HG02623 (cell line): ENCODE measurements at regions not wholly inside any gene's neighbourhood (a gene's known extent, or its start where the extent isn't known, plus 50 kb on each side); places are given as distances from the start of the nearest gene placed in this dataset.
"Not testable (repeated sequence)": the region's sequence is repeated elsewhere in the genome, so short reads cannot be mapped to it uniquely, and the experiment has no call there.

Experiments
- ATAC-seq: cut with Tn5 transposase; IDR thresholded peaks from one replicate; pipeline ENCODE4 v1.9.1; 2021; ENCODE audit warnings: moderate library complexity; ENCODE audit not compliant: unreplicated experiment

- ATAC-seq = no peak
Measured at GRCh38 chr18:51248685-51249084, 51.2 kb upstream of the MEX3C start.

- no peak for ATAC-seq
Measured at GRCh38 chr18:51250006-51250405, 52.5 kb upstream of the MEX3C start.

GRCh38 chr18:51250458-51251024 lies 53.1 kb upstream of the MEX3C start:
- no peak for ATAC-seq

- peak; percentile 98 for ATAC-seq
Measured at GRCh38 chr18:51251625-51252024, 54.1 kb upstream of the MEX3C start.

- ATAC-seq = no peak
Measured at GRCh38 chr18:51253476-51253875, 56.0 kb upstream of the MEX3C start.

- no peak for ATAC-seq
Measured at GRCh38 chr18:51255693-51256092, 58.2 kb upstream of the MEX3C start.

GRCh38 chr18:51257150-51257549 lies 59.7 kb upstream of the MEX3C start:
- ATAC-seq = no peak

GRCh38 chr18:51260118-51260517 lies 62.6 kb upstream of the MEX3C start:
- no peak for ATAC-seq

GRCh38 chr18:51266077-51266476 lies 68.6 kb upstream of the MEX3C start:
- ATAC-seq = not testable (repeated sequence)

GRCh38 chr18:51266773-51267172 lies 69.3 kb upstream of the MEX3C start:
- ATAC-seq = no peak

GRCh38 chr18:51273437-51273836 lies 76.0 kb upstream of the MEX3C start:
- ATAC-seq = no peak

GRCh38 chr18:51275712-51276476 lies 78.4 kb upstream of the MEX3C start:
- no peak for ATAC-seq

GRCh38 chr18:51278045-51278649 lies 80.7 kb upstream of the MEX3C start:
- no peak for ATAC-seq

GRCh38 chr18:51279367-51279984 lies 82.0 kb upstream of the MEX3C start:
- no peak for ATAC-seq

GRCh38 chr18:51287818-51288508 lies 90.5 kb upstream of the MEX3C start:
- no peak for ATAC-seq

- no peak for ATAC-seq
Measured at GRCh38 chr18:51288582-51288981, 91.1 kb upstream of the MEX3C start.

GRCh38 chr18:51290860-51291259 lies 93.4 kb upstream of the MEX3C start:
- ATAC-seq = no peak

GRCh38 chr18:51300912-51301311 lies 103.4 kb upstream of the MEX3C start:
- no peak for ATAC-seq

GRCh38 chr18:51301376-51301775 lies 103.9 kb upstream of the MEX3C start:
- no peak for ATAC-seq

- no peak for ATAC-seq
Measured at GRCh38 chr18:51316677-51317076, 119.2 kb upstream of the MEX3C start.

- ATAC-seq = no peak
Measured at GRCh38 chr18:51321696-51322095, 124.2 kb upstream of the MEX3C start.
